ENCODE measurements at regions not wholly inside any gene's neighbourhood (a gene's known extent, or its start where the extent isn't known, plus 50 kb on each side); places are given as distances from the start of the nearest gene placed in this dataset.

DNA sequence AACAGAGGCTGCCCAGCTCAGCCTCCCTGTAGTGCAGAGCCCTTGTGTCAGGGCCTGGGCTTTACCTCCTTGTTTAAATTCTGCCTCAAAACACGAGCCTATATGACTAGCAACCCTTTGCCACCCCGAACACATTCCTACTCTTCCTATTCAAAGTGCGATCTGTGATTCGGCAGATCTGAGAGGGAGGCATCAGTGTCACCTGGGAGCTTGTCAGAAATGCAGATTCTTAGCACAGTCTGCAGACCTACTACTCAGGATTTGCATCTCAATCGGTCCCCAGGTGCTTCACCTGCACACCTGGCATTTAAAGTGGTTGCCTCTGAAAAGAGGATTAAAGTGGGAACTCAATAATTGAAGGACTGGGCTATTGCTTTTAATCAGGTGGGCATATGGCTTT is 273.2 kb upstream of the TOPAZ1 start:
- TF ChIP-seq, protein P1, sequence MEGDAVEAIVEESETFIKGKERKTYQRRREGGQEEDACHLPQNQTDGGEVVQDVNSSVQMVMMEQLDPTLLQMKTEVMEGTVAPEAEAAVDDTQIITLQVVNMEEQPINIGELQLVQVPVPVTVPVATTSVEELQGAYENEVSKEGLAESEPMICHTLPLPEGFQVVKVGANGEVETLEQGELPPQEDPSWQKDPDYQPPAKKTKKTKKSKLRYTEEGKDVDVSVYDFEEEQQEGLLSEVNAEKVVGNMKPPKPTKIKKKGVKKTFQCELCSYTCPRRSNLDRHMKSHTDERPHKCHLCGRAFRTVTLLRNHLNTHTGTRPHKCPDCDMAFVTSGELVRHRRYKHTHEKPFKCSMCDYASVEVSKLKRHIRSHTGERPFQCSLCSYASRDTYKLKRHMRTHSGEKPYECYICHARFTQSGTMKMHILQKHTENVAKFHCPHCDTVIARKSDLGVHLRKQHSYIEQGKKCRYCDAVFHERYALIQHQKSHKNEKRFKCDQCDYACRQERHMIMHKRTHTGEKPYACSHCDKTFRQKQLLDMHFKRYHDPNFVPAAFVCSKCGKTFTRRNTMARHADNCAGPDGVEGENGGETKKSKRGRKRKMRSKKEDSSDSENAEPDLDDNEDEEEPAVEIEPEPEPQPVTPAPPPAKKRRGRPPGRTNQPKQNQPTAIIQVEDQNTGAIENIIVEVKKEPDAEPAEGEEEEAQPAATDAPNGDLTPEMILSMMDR (optimal IDR thresholded peaks at IDR 0.05 in 1 of 3, IDR thresholded peaks at IDR 0.05 in 1 of 3, conservative IDR thresholded peaks at IDR 0.05 in 1 of 3; ENCODE audit: extremely low read depth in 1 of 3, insufficient read depth in 2 of 3, low read length in 3 of 3), result no peak
- TF ChIP-seq EZH2 (IDR thresholded peaks at IDR 0.05; ENCODE audit: low read length), result no peak
- Histone ChIP-seq H4K20me1 (ENCODE audit: control insufficient read depth, extremely low read depth, insufficient read depth, low read length) (no peaks in the 10 kb centered on the region), H3K79me2 (ENCODE audit: control insufficient read depth, insufficient read depth, low read length) (no peaks in the 10 kb centered on the region), H3K4me2 (ENCODE audit: control insufficient read depth, extremely low read depth, insufficient read depth, low read depth, low read length) (no peak overlapping the region), H3K27me3 (ENCODE audit: control insufficient read depth, extremely low read depth, insufficient read depth, low read length) (peaks cover 14% of the 10 kb centered on the region), H3K4me1 (ENCODE audit: control insufficient read depth, extremely low read depth, insufficient read depth, low read length) (no peaks in the 10 kb centered on the region), H3K9me3 (ENCODE audit: control insufficient read depth, low read depth, low read length) (no peaks in the 10 kb centered on the region), H3K36me3 (ENCODE audit: control insufficient read depth in 2 of 2, extremely low read depth in 1 of 2, insufficient read depth in 2 of 2, low read length in 2 of 2) (no peaks in the 10 kb centered on the region), H3K9me1 (ENCODE audit: control insufficient read depth, extremely low read depth, insufficient read depth, low read length) (no peaks in the 10 kb centered on the region), H3K9ac (ENCODE audit: control insufficient read depth, extremely low read depth, insufficient read depth, low read length) (no peak overlapping the region), H3K4me3 (ENCODE audit: control insufficient read depth in 2 of 3, extremely low read depth in 1 of 3, insufficient read depth in 2 of 3, low read depth in 1 of 3, low read length in 3 of 3) (no peak overlapping the region), H2AFZ (ENCODE audit: control insufficient read depth, low read length) (no peak overlapping the region), H3K27ac (ENCODE audit: control insufficient read depth, insufficient read depth, low read length) (no peak overlapping the region)
- dilution Hi-C loops (cut with MboI; ENCODE audit: extremely low pct_ligation_motif_present, low sequenced_read_pairs), result no loop called here
- FAIRE-seq, result no peak
- DNase-seq (ENCODE audit: low read depth, low spot score), result no peak

DNA sequence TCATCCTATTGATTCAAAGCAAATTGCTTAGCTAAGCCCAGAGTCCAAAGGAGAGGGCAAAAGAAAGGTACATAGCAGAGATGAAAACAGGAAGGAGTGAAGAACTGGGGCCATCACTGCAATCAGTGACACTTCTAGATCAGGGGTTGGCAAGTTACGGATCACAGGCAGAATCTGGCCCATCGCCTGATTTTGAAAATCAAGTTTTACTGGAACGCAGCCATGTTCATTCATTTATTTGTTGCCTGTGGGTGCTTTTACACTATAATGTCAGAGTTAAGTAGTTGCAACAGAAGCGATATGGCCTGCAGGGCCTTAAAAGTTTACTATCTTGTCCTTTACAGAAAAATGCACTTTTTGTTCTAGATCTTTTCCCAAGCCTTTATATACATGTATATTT is 271.7 kb upstream of the TOPAZ1 start:
- H2AFZ ChIP-seq (ENCODE audit: control insufficient read depth, low read length), result no peak overlapping the region

More for the DNA sequence above, 271.7 kb upstream of the TOPAZ1 start:
- H3K4me1 ChIP-seq (ENCODE audit: control insufficient read depth, extremely low read depth, insufficient read depth, low read length), result no peaks in the 10 kb centered on the region
- no peak overlapping the region for H3K4me2 ChIP-seq (ENCODE audit: control insufficient read depth, extremely low read depth, insufficient read depth, low read depth, low read length)
- TF ChIP-seq, protein P1 (optimal IDR thresholded peaks at IDR 0.05 in 1 of 3, IDR thresholded peaks at IDR 0.05 in 1 of 3, conservative IDR thresholded peaks at IDR 0.05 in 1 of 3; ENCODE audit: extremely low read depth in 1 of 3, insufficient read depth in 2 of 3, low read length in 3 of 3), result no peak
- TF ChIP-seq EZH2 (IDR thresholded peaks at IDR 0.05; ENCODE audit: low read length), result no peak
- H3K36me3 ChIP-seq (ENCODE audit: control insufficient read depth in 2 of 2, extremely low read depth in 1 of 2, insufficient read depth in 2 of 2, low read length in 2 of 2), result no peaks in the 10 kb centered on the region
- H3K9ac ChIP-seq (ENCODE audit: control insufficient read depth, extremely low read depth, insufficient read depth, low read length), result no peak overlapping the region
- no peaks in the 10 kb centered on the region for H3K9me3 ChIP-seq (ENCODE audit: control insufficient read depth, low read depth, low read length)
- H3K4me3 ChIP-seq (ENCODE audit: control insufficient read depth in 2 of 3, extremely low read depth in 1 of 3, insufficient read depth in 2 of 3, low read depth in 1 of 3, low read length in 3 of 3), result no peak overlapping the region
- H4K20me1 ChIP-seq (ENCODE audit: control insufficient read depth, extremely low read depth, insufficient read depth, low read length), result no peaks in the 10 kb centered on the region
- no peak for DNase-seq (ENCODE audit: low read depth, low spot score)
- H3K9me1 ChIP-seq (ENCODE audit: control insufficient read depth, extremely low read depth, insufficient read depth, low read length), result no peaks in the 10 kb centered on the region
- dilution Hi-C loops (cut with MboI; ENCODE audit: extremely low pct_ligation_motif_present, low sequenced_read_pairs), result no loop called here
- H3K79me2 ChIP-seq (ENCODE audit: control insufficient read depth, insufficient read depth, low read length), result no peaks in the 10 kb centered on the region
- FAIRE-seq, result no peak
- H3K27me3 ChIP-seq (ENCODE audit: control insufficient read depth, extremely low read depth, insufficient read depth, low read length), result peaks cover 14% of the 10 kb centered on the region
- no peak overlapping the region for H3K27ac ChIP-seq (ENCODE audit: control insufficient read depth, insufficient read depth, low read length)

Measured in keratinocyte (primary cell).